ENCODE measurements at regions not wholly inside any gene's neighbourhood (a gene's known extent, or its start where the extent isn't known, plus 50 kb on each side); places are given as distances from the start of the nearest gene placed in this dataset.

DNA sequence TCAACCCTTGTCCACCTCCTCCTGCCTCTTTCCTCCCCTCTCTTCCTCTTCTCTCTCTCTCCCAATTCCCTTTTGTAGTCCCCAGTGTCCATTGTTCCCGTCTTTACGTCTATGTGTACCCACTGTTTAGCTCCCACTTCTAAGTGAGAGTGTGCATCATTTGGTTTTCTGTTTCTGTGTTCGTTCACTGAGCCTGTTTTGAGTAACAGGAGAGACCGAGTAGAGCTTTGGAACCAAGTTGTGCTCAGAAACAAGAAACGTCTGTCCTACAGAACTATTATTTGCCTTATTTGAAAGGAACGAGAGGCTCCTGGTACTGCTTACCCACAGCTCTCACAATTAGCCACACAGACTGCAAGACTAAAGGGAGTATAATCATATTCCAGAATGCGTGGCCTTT lies 50.1 kb upstream of the MAPRE2 start:
- TF ChIP-seq CTCF (IDR thresholded peaks at IDR 0.05) (no peak), POLR2A (IDR thresholded peaks at IDR 0.05) (no peak)

Data from right lobe of liver (tissue), 4 donors.